GM12878 (cell line): ENCODE measurements at regions not wholly inside any gene's neighbourhood (a gene's known extent, or its start where the extent isn't known, plus 50 kb on each side); places are given as distances from the start of the nearest gene placed in this dataset.

Source experiments
- CEBPB ChIP-seq, 2 experiments: fragments of 150-350 bp in 1 of 2; IDR thresholded peaks; 2 replicates each; pipeline ENCODE4 v1.6.1; 2012 to 2014; ENCODE audit warnings: low read depth in 2 of 2, low read length in 2 of 2, borderline replicate concordance in 1 of 2, inconsistent platforms in 1 of 2
- IRF3 ChIP-seq: fragments of 450-650 bp; IDR thresholded peaks from 2 replicates; pipeline ENCODE4 v1.6.1; 2014; ENCODE audit warnings: mild to moderate bottlenecking
- NR2C1 ChIP-seq: fragments of 450-650 bp; IDR thresholded peaks from 2 replicates; pipeline ENCODE4 v1.6.1; 2017; ENCODE audit warnings: antibody characterized with exemption, mild to moderate bottlenecking, moderate library complexity
- PML ChIP-seq: IDR thresholded peaks from 2 replicates; pipeline ENCODE4 v1.6.1; 2012; ENCODE audit warnings: low read length, inconsistent platforms
- RB1 ChIP-seq: fragments of 450-650 bp; formaldehyde crosslinking; IDR thresholded peaks from 2 replicates; pipeline ENCODE4 v1.6.1; 2017; ENCODE audit warnings: mild to moderate bottlenecking, borderline replicate concordance
- SMAD5 ChIP-seq: IDR thresholded peaks from 2 replicates; pipeline ENCODE4 v1.6.1; 2016; ENCODE audit warnings: antibody characterized with exemption, low read depth
- SP1 ChIP-seq: IDR thresholded peaks from one replicate; pipeline ENCODE4 v1.6.1; 2011; ENCODE audit warnings: low read depth, low read length
- TCF7 ChIP-seq: IDR thresholded peaks from 2 replicates; pipeline ENCODE4 v1.6.1; 2014; ENCODE audit warnings: antibody characterized with exemption, borderline replicate concordance
- USF1 ChIP-seq: IDR thresholded peaks from 2 replicates; pipeline ENCODE4 v1.6.1; 2011; ENCODE audit warnings: borderline replicate concordance, low read depth, mild to moderate bottlenecking, moderate library complexity, mixed read lengths, low read length; ENCODE audit not compliant: insufficient read depth; ENCODE audit errors: extremely low read length
- USF2 ChIP-seq: IDR thresholded peaks from 2 replicates; pipeline ENCODE4 v1.6.1; 2011; ENCODE audit warnings: low read depth, low read length, improper control_type of control experiment, borderline replicate concordance
- WRNIP1 ChIP-seq: IDR thresholded peaks from 2 replicates; pipeline ENCODE4 v1.6.1; 2011; ENCODE audit warnings: low read depth, low read length, improper control_type of control experiment, borderline replicate concordance
- ZNF622 ChIP-seq: fragments of 450-650 bp; IDR thresholded peaks from 2 replicates; pipeline ENCODE4 v1.6.1; 2017; ENCODE audit warnings: mild to moderate bottlenecking, inconsistent platforms
- ZNF687 ChIP-seq: fragments of 450-650 bp; IDR thresholded peaks from 2 replicates; pipeline ENCODE4 v1.6.1; 2017; ENCODE audit warnings: mild to moderate bottlenecking, moderate library complexity
- TF ChIP-seq, protein P1 (sequence below): IDR thresholded peaks from 2 replicates; pipeline ENCODE4 v1.6.1; 2011; ENCODE audit warnings: borderline replicate concordance, low read depth, mild to moderate bottlenecking, moderate library complexity, low read length; ENCODE audit not compliant: insufficient read depth, poor library complexity, severe bottlenecking
- TF ChIP-seq, protein P2 (sequence below): fragments of 450-650 bp; formaldehyde crosslinking; IDR thresholded peaks from 2 replicates; pipeline ENCODE4 v1.5.0; 2022; ENCODE audit warnings: mild to moderate bottlenecking, missing genetic modification characterization
- TF ChIP-seq, protein P3 (sequence below): fragments of 150-350 bp; IDR thresholded peaks from 2 replicates; pipeline ENCODE4 v1.6.1; 2014; ENCODE audit warnings: mild to moderate bottlenecking, low read depth, low read length

- no peak for TF ChIP-seq CEBPB (IDR thresholded peaks at IDR 0.05; ENCODE audit: borderline replicate concordance in 1 of 2, low read depth in 2 of 2, low read length in 2 of 2)
- TF ChIP-seq ZNF687, result 0 out of 2 replicates have a peak, but pooled peaks have one; percentile 31
- TF ChIP-seq ZNF622, result no peak
- TF ChIP-seq SP1, result peak; percentile 61
- no peak for TF ChIP-seq USF2
- no peak for TF ChIP-seq SMAD5
- TF ChIP-seq, protein P1, sequence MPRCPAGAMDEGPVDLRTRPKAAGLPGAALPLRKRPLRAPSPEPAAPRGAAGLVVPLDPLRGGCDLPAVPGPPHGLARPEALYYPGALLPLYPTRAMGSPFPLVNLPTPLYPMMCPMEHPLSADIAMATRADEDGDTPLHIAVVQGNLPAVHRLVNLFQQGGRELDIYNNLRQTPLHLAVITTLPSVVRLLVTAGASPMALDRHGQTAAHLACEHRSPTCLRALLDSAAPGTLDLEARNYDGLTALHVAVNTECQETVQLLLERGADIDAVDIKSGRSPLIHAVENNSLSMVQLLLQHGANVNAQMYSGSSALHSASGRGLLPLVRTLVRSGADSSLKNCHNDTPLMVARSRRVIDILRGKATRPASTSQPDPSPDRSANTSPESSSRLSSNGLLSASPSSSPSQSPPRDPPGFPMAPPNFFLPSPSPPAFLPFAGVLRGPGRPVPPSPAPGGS, result no peak
- no peak for TF ChIP-seq USF1
- no peak for TF ChIP-seq IRF3
- TF ChIP-seq, protein P2, sequence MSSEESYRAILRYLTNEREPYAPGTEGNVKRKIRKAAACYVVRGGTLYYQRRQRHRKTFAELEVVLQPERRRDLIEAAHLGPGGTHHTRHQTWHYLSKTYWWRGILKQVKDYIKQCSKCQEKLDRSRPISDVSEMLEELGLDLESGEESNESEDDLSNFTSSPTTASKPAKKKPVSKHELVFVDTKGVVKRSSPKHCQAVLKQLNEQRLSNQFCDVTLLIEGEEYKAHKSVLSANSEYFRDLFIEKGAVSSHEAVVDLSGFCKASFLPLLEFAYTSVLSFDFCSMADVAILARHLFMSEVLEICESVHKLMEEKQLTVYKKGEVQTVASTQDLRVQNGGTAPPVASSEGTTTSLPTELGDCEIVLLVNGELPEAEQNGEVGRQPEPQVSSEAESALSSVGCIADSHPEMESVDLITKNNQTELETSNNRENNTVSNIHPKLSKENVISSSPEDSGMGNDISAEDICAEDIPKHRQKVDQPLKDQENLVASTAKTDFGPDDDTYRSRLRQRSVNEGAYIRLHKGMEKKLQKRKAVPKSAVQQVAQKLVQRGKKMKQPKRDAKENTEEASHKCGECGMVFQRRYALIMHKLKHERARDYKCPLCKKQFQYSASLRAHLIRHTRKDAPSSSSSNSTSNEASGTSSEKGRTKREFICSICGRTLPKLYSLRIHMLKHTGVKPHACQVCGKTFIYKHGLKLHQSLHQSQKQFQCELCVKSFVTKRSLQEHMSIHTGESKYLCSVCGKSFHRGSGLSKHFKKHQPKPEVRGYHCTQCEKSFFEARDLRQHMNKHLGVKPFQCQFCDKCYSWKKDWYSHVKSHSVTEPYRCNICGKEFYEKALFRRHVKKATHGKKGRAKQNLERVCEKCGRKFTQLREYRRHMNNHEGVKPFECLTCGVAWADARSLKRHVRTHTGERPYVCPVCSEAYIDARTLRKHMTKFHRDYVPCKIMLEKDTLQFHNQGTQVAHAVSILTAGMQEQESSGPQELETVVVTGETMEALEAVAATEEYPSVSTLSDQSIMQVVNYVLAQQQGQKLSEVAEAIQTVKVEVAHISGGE (CRISPR knock-in tag), result no peak
- TF ChIP-seq NR2C1, result peak; percentile 59
- TF ChIP-seq PML, result no peak
- no peak for TF ChIP-seq TCF7
- TF ChIP-seq, protein P3, sequence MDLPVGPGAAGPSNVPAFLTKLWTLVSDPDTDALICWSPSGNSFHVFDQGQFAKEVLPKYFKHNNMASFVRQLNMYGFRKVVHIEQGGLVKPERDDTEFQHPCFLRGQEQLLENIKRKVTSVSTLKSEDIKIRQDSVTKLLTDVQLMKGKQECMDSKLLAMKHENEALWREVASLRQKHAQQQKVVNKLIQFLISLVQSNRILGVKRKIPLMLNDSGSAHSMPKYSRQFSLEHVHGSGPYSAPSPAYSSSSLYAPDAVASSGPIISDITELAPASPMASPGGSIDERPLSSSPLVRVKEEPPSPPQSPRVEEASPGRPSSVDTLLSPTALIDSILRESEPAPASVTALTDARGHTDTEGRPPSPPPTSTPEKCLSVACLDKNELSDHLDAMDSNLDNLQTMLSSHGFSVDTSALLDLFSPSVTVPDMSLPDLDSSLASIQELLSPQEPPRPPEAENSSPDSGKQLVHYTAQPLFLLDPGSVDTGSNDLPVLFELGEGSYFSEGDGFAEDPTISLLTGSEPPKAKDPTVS, result no peak
- no peak for TF ChIP-seq WRNIP1
- no peak for TF ChIP-seq RB1
Measured at GRCh38 chr7:65475734-65476319, 102.2 kb downstream of the ZNF92 start (continued).
